AG04450 (cell line): ENCODE measurements at regions not wholly inside any gene's neighbourhood (a gene's known extent, or its start where the extent isn't known, plus 50 kb on each side); places are given as distances from the start of the nearest gene placed in this dataset.

ENCODE experiments used
- CTCF ChIA-PET: fragments of 300-600, 350-600 bp; formaldehyde crosslinking; extraction: SDS; loops from one replicate; lab custom pipeline; 2022; ENCODE audit warnings: antibody characterized with exemption, inconsistent platforms; lab: Charles Lee
- POLR2A ChIA-PET: fragments of 350-600 bp; formaldehyde crosslinking; extraction: SDS; loops from one replicate; lab custom pipeline; 2021; ENCODE audit warnings: antibody characterized with exemption, inconsistent platforms; lab: Yijun Ruan, JAX
- DNase-seq: peaks from one replicate; pipeline ENCODE4 v3.0.0-alpha.2; 2011; ENCODE audit warnings: low read depth, low spot score
- H3K27ac ChIP-seq: one replicate; pipeline ENCODE4 v1.5.1; 2012; ENCODE audit warnings: low read depth, low read length, control low read depth
- H3K27me3 ChIP-seq: one replicate; pipeline ENCODE4 v1.6.0; 2012; ENCODE audit warnings: low read length; ENCODE audit not compliant: control insufficient read depth, insufficient read depth
- H3K4me3 ChIP-seq: 2 replicates; pipeline ENCODE4 v1.5.1; 2011; ENCODE audit warnings: mild to moderate bottlenecking, low read depth, low read length, control low read depth
- H3K9me3 ChIP-seq: 2 replicates; pipeline ENCODE4 v1.5.1; 2012; ENCODE audit warnings: low read length; ENCODE audit not compliant: control insufficient read depth, insufficient read depth
- CTCF ChIP-seq: IDR thresholded peaks from 2 replicates; pipeline ENCODE4 v1.5.1; 2011; ENCODE audit warnings: low read depth, low read length, control low read depth, inconsistent platforms

GRCh38 chr20:21016751-21017150 lies 89.4 kb downstream of the LINC00237 start:
- H3K27me3 ChIP-seq = no peaks in the 10 kb centered on the region
- H3K9me3 ChIP-seq = peaks cover 4% of the 10 kb centered on the region
- no peak for DNase-seq
- POLR2A ChIA-PET = no interaction called here
- no peak overlapping the region for H3K4me3 ChIP-seq
- H3K27ac ChIP-seq = no peak overlapping the region
- no peak for TF ChIP-seq CTCF
- CTCF ChIA-PET = no interaction called here

- no peak for TF ChIP-seq CTCF
- Histone ChIP-seq H3K9me3 (no peaks in the 10 kb centered on the region; the same call in 1 of the 2 replicates), H3K27me3 (no peaks in the 10 kb centered on the region), H3K4me3 (no peak overlapping the region), H3K27ac (no peak overlapping the region)
- DNase-seq = no peak
- POLR2A ChIA-PET = no interaction called here
- CTCF ChIA-PET = no interaction called here
Observed at GRCh38 chr20:21014528-21014927, 91.6 kb downstream of the LINC00237 start.

- H3K27me3 ChIP-seq = no peaks in the 10 kb centered on the region
- no peak overlapping the region for H3K4me3 ChIP-seq
- POLR2A ChIA-PET = no interaction called here
- H3K27ac ChIP-seq = no peak overlapping the region
- no peaks in the 10 kb centered on the region; the same call in none of the 2 replicates for H3K9me3 ChIP-seq
- TF ChIP-seq CTCF = no peak
- CTCF ChIA-PET = no interaction called here
- no peak for DNase-seq
Observed at GRCh38 chr20:21008951-21009350, 97.2 kb downstream of the LINC00237 start.

- CTCF ChIA-PET = no interaction called here
- H3K9me3 ChIP-seq = no peaks in the 10 kb centered on the region; the same call in 1 of the 2 replicates
- no peak overlapping the region for H3K4me3 ChIP-seq
- no peak overlapping the region for H3K27ac ChIP-seq
- POLR2A ChIA-PET = no interaction called here
- no peaks in the 10 kb centered on the region for H3K27me3 ChIP-seq
- DNase-seq = no peak
- TF ChIP-seq CTCF = no peak
Observed at GRCh38 chr20:21006611-21007010, 99.5 kb downstream of the LINC00237 start.

- no peak for DNase-seq
- ChIA-PET CTCF (interaction anchor here (0.8 kb wide), 1 partner anchor 500 kb away, joined by 4 read pairs; no protein-coding TSS in a partner anchor), POLR2A (no interaction called here)
- TF ChIP-seq CTCF = no peak
- Histone ChIP-seq H3K9me3 (no peaks in the 10 kb centered on the region; the same call in 1 of the 2 replicates), H3K27me3 (no peaks in the 10 kb centered on the region), H3K4me3 (no peak overlapping the region), H3K27ac (no peak overlapping the region)
Observed at GRCh38 chr20:21004386-21005076, 101.6 kb downstream of the LINC00237 start.
